HCT116 (cell line): ENCODE measurements at regions not wholly inside any gene's neighbourhood (a gene's known extent, or its start where the extent isn't known, plus 50 kb on each side); places are given as distances from the start of the nearest gene placed in this dataset.

Experiments used
- ATAC-seq: fragments of 200-7000 bp; cut with Tn5 transposase; 2 replicates; pipeline ENCODE4 v1.9.1; 2020; ENCODE audit warnings: mild to moderate bottlenecking, moderate library complexity
- BruUV-seq: library from RNA; stranded (reverse); fragments of 400-500 nt; replicated peaks from 2 replicates; lab custom pipeline; 2021; lab: Mats Ljungman, UMichigan
- CTCF ChIA-PET: fragments of 300-600 bp; sonication (Branson Sonifier 250); formaldehyde crosslinking; loops from one replicate; lab custom pipeline; 2021; ENCODE audit warnings: antibody characterized with exemption; lab: Charles Lee
- POLR2A ChIA-PET: fragments of 300-600, 350-600 bp; sonication (Branson Sonifier 250); formaldehyde crosslinking; loops from one replicate; lab custom pipeline; 2021; ENCODE audit warnings: antibody characterized with exemption; lab: Charles Lee
- RAD21 ChIA-PET, 2 experiments: fragments of 300-600 bp; sonication (Branson Sonifier 250); formaldehyde crosslinking; loops; one replicate each; lab custom pipeline; 2023; ENCODE audit warnings: low total read pairs in 2 of 2; ENCODE audit not compliant: uncharacterized antibody in 2 of 2, unreplicated experiment in 2 of 2, low non-redundant PET in 1 of 2; lab: Charles Lee
- DNase-seq: peaks from one replicate; pipeline ENCODE4 v3.0.0-alpha.2; 2010; ENCODE audit warnings: low read depth, low spot score
- H2AFZ ChIP-seq: fragments of 200-600 bp; shearing (Covaris generic), sonication (generic); 2 replicates; pipeline ENCODE4 v1.6.1; 2017; ENCODE audit warnings: low read depth, mixed run types, mixed read lengths, antibody characterized with exemption, low read length; ENCODE audit not compliant: poor library complexity, severe bottlenecking
- H3K27ac ChIP-seq: 2 replicates; pipeline ENCODE4 v1.5.1; 2012; ENCODE audit warnings: low read depth, low read length
- H3K27me3 ChIP-seq: fragments of 200-600 bp; sonication (generic); 2 replicates; pipeline ENCODE4 v1.6.1; 2016; ENCODE audit warnings: mixed run types, low read length, mixed read lengths; ENCODE audit not compliant: insufficient read depth
- H3K36me3 ChIP-seq, 2 experiments: fragments of 200-500 bp in 1 of 2; fragments of 200-600 bp in 1 of 2; sonication (Bioruptor generic) in 1 of 2; sonication (generic) in 1 of 2; 2 replicates each; pipeline versions ENCODE4 v1.5.1 to v1.6.1; 2014 to 2016; ENCODE audit warnings: low read length in 2 of 2, inconsistent platforms in 1 of 2, mixed read lengths in 1 of 2, mixed run types in 1 of 2; ENCODE audit not compliant: insufficient read depth in 2 of 2, control insufficient read depth in 1 of 2
- H3K4me1 ChIP-seq, 2 experiments: fragments of 200-600 bp in 1 of 2; sonication (generic) in 1 of 2; 2 replicates each; pipeline versions ENCODE4 v1.5.1 to v1.6.1; 2012 to 2017; ENCODE audit warnings: low read length in 2 of 2, inconsistent platforms in 1 of 2, mild to moderate bottlenecking in 1 of 2, mixed read lengths in 1 of 2, mixed run types in 1 of 2, moderate library complexity in 1 of 2; ENCODE audit not compliant: insufficient read depth in 2 of 2, control insufficient read depth in 1 of 2
- H3K4me2 ChIP-seq: fragments of 200-600 bp; sonication (generic); 2 replicates; pipeline ENCODE4 v1.6.1; 2017; ENCODE audit warnings: mixed run types, low read length, mixed read lengths
- H3K4me3 ChIP-seq, 2 experiments: fragments of 200-600 bp in 1 of 2; sonication (generic) in 1 of 2; replicated peaks in 1 of 2; 2 replicates each; pipeline ENCODE4 v1.5.1; 2011 to 2016; ENCODE audit warnings: low read length in 2 of 2, control low read depth in 1 of 2, low read depth in 1 of 2, mild to moderate bottlenecking in 1 of 2, mixed read lengths in 1 of 2, mixed run types in 1 of 2
- H3K79me2 ChIP-seq: fragments of 200-600 bp; sonication (generic); 2 replicates; pipeline ENCODE4 v1.6.1; 2017; ENCODE audit warnings: mild to moderate bottlenecking, mixed run types, low read length, moderate library complexity, mixed read lengths; ENCODE audit not compliant: insufficient read depth
- H3K9ac ChIP-seq: fragments of 200-600 bp; sonication (generic); 2 replicates; pipeline ENCODE4 v1.6.1; 2016; ENCODE audit warnings: low read length, mixed read lengths
- H3K9me2 ChIP-seq: fragments of 200-600 bp; sonication (generic), shearing (Covaris generic); 2 replicates; pipeline ENCODE4 v1.6.1; 2017; ENCODE audit warnings: mixed run types, mild to moderate bottlenecking, moderate library complexity; ENCODE audit not compliant: insufficient read depth
- H3K9me3 ChIP-seq, 2 experiments: fragments of 200-500 bp in 1 of 2; fragments of 200-600 bp in 1 of 2; sonication (Bioruptor generic) in 1 of 2; sonication (generic) in 1 of 2; 2 replicates each; pipeline ENCODE4 v1.6.1; 2014 to 2017; ENCODE audit warnings: low read length in 2 of 2, mixed read lengths in 2 of 2, inconsistent platforms in 1 of 2, low read depth in 1 of 2, mild to moderate bottlenecking in 1 of 2, mixed run types in 1 of 2, moderate library complexity in 1 of 2; ENCODE audit not compliant: control insufficient read depth in 1 of 2, insufficient read depth in 1 of 2
- H4K20me1 ChIP-seq: fragments of 200-600 bp; sonication (generic), shearing (Covaris generic); 2 replicates; pipeline ENCODE4 v1.6.1; 2017; ENCODE audit warnings: mixed run types, mild to moderate bottlenecking, moderate library complexity; ENCODE audit not compliant: insufficient read depth
- ATF3 ChIP-seq: IDR thresholded peaks from 2 replicates; pipeline ENCODE4 v1.6.1; 2012
- CBX3 ChIP-seq: IDR thresholded peaks from 2 replicates; pipeline ENCODE4 v1.6.1; 2012; ENCODE audit warnings: low read depth
- CTCF ChIP-seq, 3 experiments: fragments of 200-600 bp in 1 of 3; sonication (generic) in 1 of 3; IDR thresholded peaks in 2 of 3; conservative IDR thresholded peaks in 1 of 3; 2 replicates each; pipeline ENCODE4 v1.5.1; 2012 to 2017; ENCODE audit warnings: low read depth in 2 of 3, low read length in 2 of 3, antibody characterized with exemption in 1 of 3, borderline replicate concordance in 1 of 3, control low read depth in 1 of 3, mild to moderate bottlenecking in 1 of 3, mixed read lengths in 1 of 3, mixed run types in 1 of 3, moderate library complexity in 1 of 3; ENCODE audit not compliant: insufficient read depth in 1 of 3
- ELF1 ChIP-seq: IDR thresholded peaks from 2 replicates; pipeline ENCODE4 v1.6.1; 2012; ENCODE audit warnings: low read depth, borderline replicate concordance
- EZH2phosphoT487 ChIP-seq: fragments of 200-600 bp; IDR thresholded peaks from 2 replicates; pipeline ENCODE4 v1.6.1; 2018; ENCODE audit warnings: antibody characterized with exemption, borderline replicate concordance
- FOSL1 ChIP-seq: IDR thresholded peaks from 2 replicates; pipeline ENCODE4 v1.6.1; 2012; ENCODE audit warnings: low read depth
- JUND ChIP-seq: IDR thresholded peaks from 2 replicates; pipeline ENCODE4 v1.6.1; 2012
- POLR2AphosphoS5 ChIP-seq: IDR thresholded peaks from 2 replicates; pipeline ENCODE4 v1.6.1; 2011; ENCODE audit warnings: mild to moderate bottlenecking, low read depth, low read length, moderate library complexity
- REST ChIP-seq: IDR thresholded peaks from 2 replicates; pipeline ENCODE4 v1.6.1; 2012; ENCODE audit warnings: low read depth
- SIN3A ChIP-seq: IDR thresholded peaks from 2 replicates; pipeline ENCODE4 v1.6.1; 2012; ENCODE audit warnings: low read depth
- SRF ChIP-seq: IDR thresholded peaks from 2 replicates; pipeline ENCODE4 v1.6.1; 2012; ENCODE audit warnings: low read depth
- YY1 ChIP-seq: IDR thresholded peaks from 2 replicates; pipeline ENCODE4 v1.6.1; 2011; ENCODE audit warnings: low read length, low read depth, moderate library complexity, mild to moderate bottlenecking; ENCODE audit not compliant: insufficient replicate concordance; ENCODE audit errors: extremely low read depth
- intact Hi-C: fragments of 100-400 bp; cut with micrococcal nuclease; formaldehyde crosslinking; loops from 2 replicates; pipeline ENCODE4 v1.10.0; 2022
- TF ChIP-seq, protein P1 (sequence below): IDR thresholded peaks from 2 replicates; pipeline ENCODE4 v1.6.1; 2011; ENCODE audit warnings: mild to moderate bottlenecking, low read length, moderate library complexity; ENCODE audit not compliant: insufficient replicate concordance; ENCODE audit errors: extremely low read depth
- TF ChIP-seq, protein P2 (sequence below): IDR thresholded peaks from 2 replicates; pipeline ENCODE4 v1.6.1; 2012

DNA sequence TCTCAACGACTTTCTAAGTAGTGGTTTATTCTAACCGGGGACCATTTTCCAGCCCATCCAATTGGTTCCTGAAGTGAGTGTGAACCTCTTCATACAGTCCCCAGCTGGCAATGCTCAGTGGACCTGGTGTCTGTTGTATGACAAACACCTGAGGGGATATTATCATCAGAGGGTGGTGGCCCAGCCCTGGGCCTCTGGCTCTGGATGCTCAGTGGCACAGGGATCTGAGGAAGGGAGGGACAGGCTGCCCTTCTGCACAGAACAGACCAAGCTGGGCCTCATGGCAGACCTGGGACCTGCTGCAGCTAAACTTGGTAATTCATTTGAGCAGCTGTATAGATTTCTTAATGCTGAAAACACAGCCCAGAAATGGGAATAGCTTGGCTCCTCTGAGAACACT is 72.6 kb downstream of the IRX5 start:
- TF ChIP-seq SIN3A: no peak
- no peak for TF ChIP-seq POLR2AphosphoS5
- no peak for TF ChIP-seq SRF
- no peak for TF ChIP-seq EZH2phosphoT487
- TF ChIP-seq CBX3: no peak
- TF ChIP-seq JUND: no peak
- no peak for TF ChIP-seq FOSL1
- TF ChIP-seq ELF1: no peak
- TF ChIP-seq, protein P1, sequence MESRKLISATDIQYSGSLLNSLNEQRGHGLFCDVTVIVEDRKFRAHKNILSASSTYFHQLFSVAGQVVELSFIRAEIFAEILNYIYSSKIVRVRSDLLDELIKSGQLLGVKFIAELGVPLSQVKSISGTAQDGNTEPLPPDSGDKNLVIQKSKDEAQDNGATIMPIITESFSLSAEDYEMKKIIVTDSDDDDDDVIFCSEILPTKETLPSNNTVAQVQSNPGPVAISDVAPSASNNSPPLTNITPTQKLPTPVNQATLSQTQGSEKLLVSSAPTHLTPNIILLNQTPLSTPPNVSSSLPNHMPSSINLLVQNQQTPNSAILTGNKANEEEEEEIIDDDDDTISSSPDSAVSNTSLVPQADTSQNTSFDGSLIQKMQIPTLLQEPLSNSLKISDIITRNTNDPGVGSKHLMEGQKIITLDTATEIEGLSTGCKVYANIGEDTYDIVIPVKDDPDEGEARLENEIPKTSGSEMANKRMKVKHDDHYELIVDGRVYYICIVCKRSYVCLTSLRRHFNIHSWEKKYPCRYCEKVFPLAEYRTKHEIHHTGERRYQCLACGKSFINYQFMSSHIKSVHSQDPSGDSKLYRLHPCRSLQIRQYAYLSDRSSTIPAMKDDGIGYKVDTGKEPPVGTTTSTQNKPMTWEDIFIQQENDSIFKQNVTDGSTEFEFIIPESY: no peak
- TF ChIP-seq, protein P2, sequence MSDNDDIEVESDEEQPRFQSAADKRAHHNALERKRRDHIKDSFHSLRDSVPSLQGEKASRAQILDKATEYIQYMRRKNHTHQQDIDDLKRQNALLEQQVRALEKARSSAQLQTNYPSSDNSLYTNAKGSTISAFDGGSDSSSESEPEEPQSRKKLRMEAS: no peak
- DNase-seq (no peak), ATAC-seq (no peak)
- CTCF ChIA-PET: no interaction called here
- RAD21 ChIA-PET: no interaction called here
- no TSS peak for BruUV-seq
- H2AFZ ChIP-seq: no peak overlapping the region
- H4K20me1 ChIP-seq: no peaks in the 10 kb centered on the region
- H3K27ac ChIP-seq: no peak overlapping the region
- H3K9me3 ChIP-seq: no peaks in the 10 kb centered on the region
- no peaks in the 10 kb centered on the region for H3K9me2 ChIP-seq
- H3K27me3 ChIP-seq: peaks cover 24% of the 10 kb centered on the region
- H3K4me3 ChIP-seq: no peak overlapping the region
- intact Hi-C loops: no loop called here
- no peaks in the 10 kb centered on the region for H3K79me2 ChIP-seq
- H3K4me1 ChIP-seq: no peaks in the 10 kb centered on the region
- POLR2A ChIA-PET: no interaction called here
- H3K9ac ChIP-seq: no peak overlapping the region
- no peaks in the 10 kb centered on the region for H3K36me3 ChIP-seq
- H3K4me2 ChIP-seq: no peak overlapping the region

DNA sequence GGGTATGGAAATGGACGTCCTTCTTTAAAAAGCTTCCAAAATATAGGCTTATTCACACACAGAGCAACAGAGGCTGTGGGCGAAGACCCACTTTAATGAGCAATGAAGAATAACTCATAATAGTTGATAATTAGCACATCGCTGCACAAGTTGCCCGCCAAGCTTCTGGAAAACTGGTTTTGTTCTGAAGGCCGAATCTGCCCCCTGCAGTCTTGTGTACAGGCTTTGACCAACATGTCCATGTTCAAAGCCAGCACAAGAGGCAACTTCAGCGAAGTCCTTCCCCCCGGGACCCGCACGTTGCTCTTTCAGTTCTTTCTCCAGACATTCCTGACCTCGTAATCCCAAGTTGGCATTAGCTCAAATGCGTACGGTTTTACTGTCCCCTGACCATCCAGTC is 73.3 kb downstream of the IRX5 start:
- Histone ChIP-seq H3K36me3 (no peaks in the 10 kb centered on the region), H3K79me2 (no peaks in the 10 kb centered on the region), H3K27me3 (peaks cover 20% of the 10 kb centered on the region), H3K9me2 (no peaks in the 10 kb centered on the region), H4K20me1 (no peaks in the 10 kb centered on the region), H3K4me2 (no peak overlapping the region), H3K9me3 (no peaks in the 10 kb centered on the region), H2AFZ (no peak overlapping the region), H3K9ac (no peak overlapping the region), H3K4me1 (no peaks in the 10 kb centered on the region), H3K4me3 (no peak overlapping the region), H3K27ac (no peak overlapping the region)
- ATAC-seq: no peak
- intact Hi-C loops: no loop called here
- no TSS peak for BruUV-seq
- CTCF ChIA-PET: no interaction called here
- no peak for DNase-seq
- RAD21 ChIA-PET: no interaction called here
- POLR2A ChIA-PET: no interaction called here
- TF ChIP-seq ATF3 (no peak), ELF1 (no peak), CTCF (IDR thresholded peaks at IDR 0.05 in 2 of 3, conservative IDR thresholded peaks at IDR 0.05 in 1 of 3; ENCODE audit: borderline replicate concordance in 1 of 3, insufficient read depth in 1 of 3, low read depth in 2 of 3, low read length in 2 of 3) (no peak), POLR2AphosphoS5 (no peak), YY1 (no peak), REST (no peak)
